Lung (tissue), 11 donors: ENCODE measurements at regions not wholly inside any gene's neighbourhood (a gene's known extent, or its start where the extent isn't known, plus 50 kb on each side); places are given as distances from the start of the nearest gene placed in this dataset.
A peak's percentile ranks its signal among the peaks of the same experiment; 100 is the strongest.

Experiments
- ATAC-seq: fragments of 200-7000 bp; cut with Tn5 transposase; one replicate; pipeline ENCODE4 v1.9.1; 2020; ENCODE audit warnings: moderate number of reproducible peaks; ENCODE audit not compliant: insufficient read depth, low FRiP score
- DNase-seq, 3 donors: peaks; one replicate each; pipeline ENCODE4 v3.0.0-alpha.2; 2013 to 2017
- H3K27ac ChIP-seq, 2 donors: one replicate each; pipeline ENCODE4 v1.5.1; 2013; ENCODE audit warnings: mild to moderate bottlenecking in 2 of 2, moderate library complexity in 2 of 2, control low read depth in 1 of 2, inconsistent platforms in 1 of 2, low read depth in 1 of 2, low read length in 1 of 2
- H3K27me3 ChIP-seq, 3 donors: one replicate each; pipeline ENCODE4 v1.5.1; 2013; ENCODE audit warnings: low read length in 2 of 3; ENCODE audit not compliant: control insufficient read depth in 3 of 3, insufficient read depth in 3 of 3
- H3K36me3 ChIP-seq, 4 donors: one replicate each; pipeline ENCODE4 v1.5.1; 2013; ENCODE audit warnings: low read length in 4 of 4, mild to moderate bottlenecking in 1 of 4, moderate library complexity in 1 of 4; ENCODE audit not compliant: control insufficient read depth in 4 of 4, insufficient read depth in 4 of 4
- H3K4me1 ChIP-seq, 5 donors: one replicate each; pipeline ENCODE4 v1.5.1; 2013; ENCODE audit warnings: low read length in 5 of 5, mild to moderate bottlenecking in 2 of 5, moderate library complexity in 1 of 5; ENCODE audit not compliant: control insufficient read depth in 5 of 5, insufficient read depth in 5 of 5
- H3K4me3 ChIP-seq: one replicate; pipeline ENCODE4 v1.5.1; 2013; ENCODE audit warnings: mild to moderate bottlenecking, control low read depth, moderate library complexity
- H3K9ac ChIP-seq, 2 donors: one replicate each; pipeline ENCODE4 v1.5.1; 2013; ENCODE audit warnings: low read length in 2 of 2, control low read depth in 1 of 2; ENCODE audit not compliant: insufficient read depth in 1 of 2
- H3K9me3 ChIP-seq, 4 donors: one replicate each; pipeline ENCODE4 v1.5.1; 2013; ENCODE audit warnings: low read length in 3 of 4, mild to moderate bottlenecking in 1 of 4, moderate library complexity in 1 of 4; ENCODE audit not compliant: control insufficient read depth in 4 of 4, insufficient read depth in 3 of 4
- CTCF ChIP-seq: IDR thresholded peaks from 2 replicates; pipeline ENCODE4 v1.5.1; 2012; ENCODE audit warnings: mild to moderate bottlenecking; ENCODE audit errors: control extremely low read depth, extremely low read depth
- WGBS, 2 donors: extraction: QIAGEN DNeasy Blood & Tissue Kit; methylation state at CpG; one replicate each; pipeline ENCODE4 v1.1.7; 2013; 5-methylcytosine and 5-hydroxymethylcytosine counted together
- donor health status: control.
- donor health status: control.
- donor health status: Bipolar disorder and iron deficiency.
- donor health status: healthy.
- donor health status: DM: yes; HTN: yes; CAD: no.

GRCh38 chr2:17299891-17300540, 218.2 kb downstream of the RAD51AP2 start:
- ATAC-seq (no peak), DNase-seq (peak in 1 of 3 donors; percentile 22)
- no peaks in the 10 kb centered on the region for H3K9me3 ChIP-seq
- no peaks in the 10 kb centered on the region for H3K27me3 ChIP-seq
- H3K36me3 ChIP-seq: no peaks in the 10 kb centered on the region
- H3K9ac ChIP-seq: no peak overlapping the region
- H3K4me3 ChIP-seq: no peak overlapping the region
- no peak for TF ChIP-seq CTCF
- peaks cover 0 to 4% (median 0%) of the 10 kb centered on the region in 5 donors for H3K4me1 ChIP-seq
- no peak overlapping the region for H3K27ac ChIP-seq

- 93 to 94% methylated on average over 2 of the region's 2 CpGs for WGBS, 2 donors
- DNase-seq (no peak), ATAC-seq (no peak)
- H3K27me3 ChIP-seq: no peaks in the 10 kb centered on the region
- peaks cover 0 to 4% (median 0%) of the 10 kb centered on the region in 5 donors for H3K4me1 ChIP-seq
- no peak overlapping the region for H3K27ac ChIP-seq
- TF ChIP-seq CTCF: no peak
- H3K4me3 ChIP-seq: no peak overlapping the region
- no peaks in the 10 kb centered on the region for H3K36me3 ChIP-seq
- no peaks in the 10 kb centered on the region for H3K9me3 ChIP-seq
- no peak overlapping the region for H3K9ac ChIP-seq
Observed at GRCh38 chr2:17298453-17298852, 219.8 kb downstream of the RAD51AP2 start.

- DNase-seq: no peak
- Histone ChIP-seq H3K4me3 (no peak overlapping the region), H3K4me1 (no peaks in the 10 kb centered on the region), H3K27me3 (no peaks in the 10 kb centered on the region), H3K36me3 (no peaks in the 10 kb centered on the region), H3K27ac (no peak overlapping the region), H3K9me3 (no peaks in the 10 kb centered on the region), H3K9ac (no peak overlapping the region)
- no peak for ATAC-seq
- TF ChIP-seq CTCF: no peak
Observed at GRCh38 chr2:17296686-17297085, 221.6 kb downstream of the RAD51AP2 start.

GRCh38 chr2:17289669-17290068, 228.6 kb downstream of the RAD51AP2 start:
- H3K4me3 ChIP-seq: no peak overlapping the region
- no peak for TF ChIP-seq CTCF
- H3K9ac ChIP-seq: no peak overlapping the region
- H3K36me3 ChIP-seq: no peaks in the 10 kb centered on the region
- H3K27ac ChIP-seq: no peak overlapping the region
- no peaks in the 10 kb centered on the region for H3K9me3 ChIP-seq
- WGBS, 2 donors: 95 to 97% methylated on average over 3 of the region's 3 CpGs
- no peak for DNase-seq
- no peaks in the 10 kb centered on the region for H3K27me3 ChIP-seq
- no peaks in the 10 kb centered on the region for H3K4me1 ChIP-seq
- no peak for ATAC-seq
